Esophagus muscularis mucosa (tissue), 3 donors: ENCODE measurements at regions not wholly inside any gene's neighbourhood (a gene's known extent, or its start where the extent isn't known, plus 50 kb on each side); places are given as distances from the start of the nearest gene placed in this dataset.

Experiments
- POLR2A ChIP-seq: fragments of 450-650 bp; IDR thresholded peaks from one replicate; pipeline ENCODE4 v1.6.1; 2017; ENCODE audit warnings: antibody characterized with exemption, moderate library complexity, mild to moderate bottlenecking, low read depth
- POLR2AphosphoS5 ChIP-seq, 2 donors: sonication (generic); formaldehyde crosslinking; IDR thresholded peaks; one replicate each; pipeline ENCODE4 v1.6.1; 2017; ENCODE audit warnings: antibody characterized with exemption in 2 of 2
- TF ChIP-seq, protein P1 (sequence below), 3 experiments: fragments of 200-600 bp in 2 of 3; fragments of 450-650 bp in 1 of 3; sonication (generic) in 2 of 3; IDR thresholded peaks; one replicate each; pipeline ENCODE4 v1.5.1; 2017 to 2019; ENCODE audit warnings: antibody characterized with exemption in 3 of 3, mild to moderate bottlenecking in 2 of 3, moderate library complexity in 1 of 3

DNA sequence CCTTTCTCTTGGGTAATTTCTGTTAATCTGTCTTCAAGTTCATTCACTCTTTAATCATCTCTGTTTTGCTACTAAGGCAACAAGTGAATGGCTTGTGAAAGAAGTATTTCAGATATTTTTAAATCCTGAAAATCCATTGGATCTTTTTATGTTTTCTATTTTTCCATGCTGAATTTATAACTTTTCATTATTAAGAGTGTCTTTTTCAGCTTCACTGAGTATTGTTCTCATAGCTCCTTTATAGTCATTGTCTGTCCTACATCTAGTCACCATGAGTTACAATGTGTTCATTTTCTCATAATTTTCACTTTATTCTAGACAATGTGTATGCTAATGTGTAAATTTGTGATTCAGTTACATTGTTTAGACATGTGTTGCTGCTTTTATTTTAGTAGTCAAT lies 556.4 kb downstream of the TUSC1 start:
- TF ChIP-seq, protein P1, sequence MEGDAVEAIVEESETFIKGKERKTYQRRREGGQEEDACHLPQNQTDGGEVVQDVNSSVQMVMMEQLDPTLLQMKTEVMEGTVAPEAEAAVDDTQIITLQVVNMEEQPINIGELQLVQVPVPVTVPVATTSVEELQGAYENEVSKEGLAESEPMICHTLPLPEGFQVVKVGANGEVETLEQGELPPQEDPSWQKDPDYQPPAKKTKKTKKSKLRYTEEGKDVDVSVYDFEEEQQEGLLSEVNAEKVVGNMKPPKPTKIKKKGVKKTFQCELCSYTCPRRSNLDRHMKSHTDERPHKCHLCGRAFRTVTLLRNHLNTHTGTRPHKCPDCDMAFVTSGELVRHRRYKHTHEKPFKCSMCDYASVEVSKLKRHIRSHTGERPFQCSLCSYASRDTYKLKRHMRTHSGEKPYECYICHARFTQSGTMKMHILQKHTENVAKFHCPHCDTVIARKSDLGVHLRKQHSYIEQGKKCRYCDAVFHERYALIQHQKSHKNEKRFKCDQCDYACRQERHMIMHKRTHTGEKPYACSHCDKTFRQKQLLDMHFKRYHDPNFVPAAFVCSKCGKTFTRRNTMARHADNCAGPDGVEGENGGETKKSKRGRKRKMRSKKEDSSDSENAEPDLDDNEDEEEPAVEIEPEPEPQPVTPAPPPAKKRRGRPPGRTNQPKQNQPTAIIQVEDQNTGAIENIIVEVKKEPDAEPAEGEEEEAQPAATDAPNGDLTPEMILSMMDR (IDR thresholded peaks at IDR 0.05): no peak
- TF ChIP-seq POLR2A: no peak
- no peak for TF ChIP-seq POLR2AphosphoS5 (IDR thresholded peaks at IDR 0.05)
